HG03097 (cell line): ENCODE measurements at regions not wholly inside any gene's neighbourhood (a gene's known extent, or its start where the extent isn't known, plus 50 kb on each side); places are given as distances from the start of the nearest gene placed in this dataset.
A peak's percentile ranks its signal among the peaks of the same experiment; 100 is the strongest.

ENCODE experiments used
- ATAC-seq: cut with Tn5 transposase; IDR thresholded peaks from one replicate; pipeline ENCODE4 v1.9.1; 2021; ENCODE audit not compliant: unreplicated experiment, low FRiP score

DNA sequence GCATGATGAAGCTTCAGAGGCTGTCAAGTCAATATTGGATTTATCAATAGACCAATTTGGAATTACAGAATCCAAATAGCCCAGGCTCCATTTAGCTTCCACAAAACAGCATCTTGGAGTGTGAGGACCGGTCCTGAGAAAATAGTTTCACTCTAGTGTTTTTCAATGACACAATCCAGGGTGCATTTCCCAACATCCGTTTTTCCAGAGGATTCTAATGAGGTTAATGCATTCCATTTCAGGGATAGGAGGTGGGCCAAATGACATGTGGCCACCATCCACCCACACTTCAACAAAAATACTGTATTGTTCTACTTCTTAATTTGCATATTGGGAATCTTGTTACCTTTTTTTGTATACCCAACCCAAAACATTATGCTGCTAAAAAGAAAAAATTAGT, 229.8 kb upstream of the LDB2 start:
- no peak for ATAC-seq

DNA sequence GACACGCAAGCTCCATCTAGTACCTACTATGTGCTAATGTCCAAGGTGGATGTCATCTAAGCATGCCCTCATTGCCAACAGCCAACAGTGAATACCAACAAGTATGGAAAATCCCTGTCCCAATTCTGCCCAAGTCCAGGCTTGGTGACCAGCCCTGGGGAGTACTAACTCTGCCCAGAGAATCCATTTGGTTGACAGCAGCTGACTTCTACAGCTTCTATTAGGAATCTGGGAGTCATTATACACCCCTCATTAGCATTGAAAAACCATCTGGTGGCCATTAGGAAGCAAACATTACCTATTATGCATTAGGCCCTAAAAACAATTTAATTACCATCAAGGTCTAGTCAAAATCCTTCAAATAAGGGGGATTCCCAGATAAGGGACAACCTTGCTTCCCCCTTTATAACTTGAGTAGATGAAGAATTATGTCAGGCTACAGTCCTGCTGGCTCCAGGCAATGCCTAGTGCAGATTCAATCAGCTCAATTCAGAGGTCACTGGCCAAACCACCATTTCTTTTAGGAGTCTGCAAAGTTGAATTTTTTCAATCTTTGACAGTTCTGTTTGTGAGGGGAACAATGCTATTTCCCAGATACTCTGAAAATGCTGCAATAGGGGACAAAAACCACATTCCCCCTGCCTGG, 228.0 kb upstream of the LDB2 start:
- ATAC-seq, result no peak

DNA sequence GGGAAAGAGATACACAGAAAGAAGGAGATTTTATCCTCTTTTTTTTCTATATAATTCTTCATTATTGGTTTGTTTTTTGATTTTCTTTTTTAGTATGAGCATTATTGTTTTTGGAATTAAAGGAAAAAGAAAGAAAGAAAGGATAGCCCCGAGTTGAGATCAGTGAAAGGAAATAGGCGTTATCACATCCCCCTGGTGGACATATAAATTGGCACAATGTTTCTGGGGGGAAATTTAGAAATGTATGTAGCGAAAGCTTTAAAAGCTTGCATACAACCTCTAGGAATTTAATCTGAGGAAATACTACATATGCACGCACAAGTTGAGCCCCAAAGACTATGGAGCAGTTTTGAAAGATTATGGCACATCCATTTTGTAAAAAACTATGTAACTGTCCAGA, 226.3 kb upstream of the LDB2 start:
- no peak for ATAC-seq

DNA sequence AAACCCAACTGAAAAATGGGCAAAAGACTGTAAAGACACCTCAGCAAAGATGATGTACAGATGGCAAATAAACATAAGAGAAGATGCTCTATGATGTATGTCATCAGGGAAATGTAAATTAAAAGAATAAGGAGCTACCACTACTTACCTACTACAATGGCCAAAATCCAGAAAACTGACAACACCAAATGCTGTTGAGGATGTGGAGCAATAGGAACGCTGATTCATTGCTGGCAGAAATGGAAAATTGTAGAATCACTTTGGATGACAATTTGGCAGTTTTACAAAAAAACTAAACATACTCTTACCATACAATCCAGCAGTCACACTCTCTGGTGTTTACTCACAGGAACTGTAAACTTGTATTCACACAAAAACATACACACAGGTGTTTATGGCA, 222.3 kb upstream of the LDB2 start:
- ATAC-seq, result no peak

DNA sequence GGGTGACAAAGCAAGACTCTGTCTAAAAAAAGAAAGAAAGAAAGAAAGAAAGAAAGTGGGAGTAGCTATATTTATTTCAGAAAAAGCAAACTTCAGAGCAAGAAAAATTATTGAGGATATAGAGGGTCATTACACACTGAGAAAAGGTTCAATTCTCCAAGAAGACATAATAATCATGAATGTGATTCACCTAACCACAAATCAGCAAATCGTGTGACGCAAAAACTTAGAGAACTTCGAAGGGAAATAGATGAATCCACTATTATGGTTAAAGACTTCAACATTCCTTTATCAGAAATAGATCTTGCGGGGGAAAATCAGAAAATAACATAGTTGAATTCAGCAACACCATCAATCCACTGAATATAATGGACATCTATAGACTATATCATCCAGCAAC, 219.3 kb upstream of the LDB2 start:
- ATAC-seq, result no peak

DNA sequence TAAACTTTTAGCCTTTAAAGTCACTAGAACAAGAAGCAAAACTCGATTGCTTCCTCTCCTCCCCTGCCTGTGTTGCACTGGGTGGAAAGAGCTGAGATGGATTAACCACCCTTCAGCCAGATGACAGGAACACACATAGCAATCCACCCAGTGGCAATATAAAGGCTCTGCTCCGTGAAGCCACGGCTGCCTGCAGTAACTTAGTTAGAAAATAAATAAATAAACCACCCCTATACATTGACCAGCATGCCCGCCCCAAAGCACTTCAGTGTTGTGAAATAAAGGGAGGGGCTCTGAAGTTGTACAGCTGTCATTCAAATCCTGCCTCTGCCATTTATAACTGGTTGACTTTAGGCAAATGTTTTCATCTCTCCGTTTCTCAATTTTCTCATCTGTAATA, 217.1 kb upstream of the LDB2 start:
- no peak for ATAC-seq

DNA sequence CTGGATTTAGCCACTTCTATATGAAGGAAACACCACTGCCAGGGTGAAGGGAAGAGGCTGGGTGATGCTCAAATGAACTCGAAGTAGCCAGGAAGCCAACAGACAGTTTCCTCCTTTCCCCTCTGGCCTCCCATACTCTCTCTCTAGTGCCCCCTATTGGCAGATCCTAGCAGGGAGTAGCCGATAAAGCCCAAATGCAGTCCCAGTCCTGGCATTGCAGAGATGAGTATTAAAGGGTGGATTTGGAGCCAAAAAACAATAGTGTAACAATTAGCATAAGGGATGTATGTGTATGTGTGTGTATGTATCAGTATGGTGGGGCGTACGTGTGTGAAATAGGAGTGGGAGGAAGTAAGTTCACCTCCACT, 213.8 kb upstream of the LDB2 start:
- no peak for ATAC-seq

DNA sequence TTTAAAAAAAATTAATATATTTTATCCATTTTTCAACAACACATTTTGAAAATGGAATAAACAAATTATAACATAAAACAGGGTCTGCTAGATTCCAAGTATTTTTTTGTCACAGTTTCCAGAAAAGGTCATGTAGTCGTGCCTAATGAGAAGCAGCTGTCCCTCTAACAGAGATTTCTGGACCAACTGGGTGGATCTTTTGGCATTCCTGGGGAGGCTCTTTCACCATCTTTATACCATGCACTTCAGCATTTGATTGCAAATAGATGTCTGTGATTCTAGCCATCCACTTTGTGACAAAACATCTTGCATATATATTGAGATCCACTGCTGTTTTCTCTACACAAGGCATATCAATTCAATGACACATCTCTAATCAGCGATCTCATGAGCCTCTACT, 210.7 kb upstream of the LDB2 start:
- ATAC-seq, result no peak

DNA sequence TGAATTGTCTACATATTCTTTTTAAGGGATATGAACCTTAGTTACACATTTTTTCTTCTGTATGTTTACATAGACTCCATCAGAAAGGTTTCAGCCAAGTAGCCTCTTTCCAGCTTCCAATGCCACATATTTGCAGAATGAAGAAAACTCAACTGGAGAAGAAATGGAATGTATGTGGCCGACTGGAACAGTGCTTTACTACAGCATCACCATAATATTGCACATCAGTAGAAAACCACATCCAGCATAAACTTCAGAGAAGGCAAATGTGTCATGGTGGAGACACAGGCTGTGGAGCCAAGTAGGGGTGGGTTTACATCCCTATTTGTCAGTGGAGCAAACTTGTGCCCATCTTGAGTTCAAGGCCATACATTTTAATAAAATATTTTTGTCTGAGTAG, 204.8 kb upstream of the LDB2 start:
- no peak for ATAC-seq

DNA sequence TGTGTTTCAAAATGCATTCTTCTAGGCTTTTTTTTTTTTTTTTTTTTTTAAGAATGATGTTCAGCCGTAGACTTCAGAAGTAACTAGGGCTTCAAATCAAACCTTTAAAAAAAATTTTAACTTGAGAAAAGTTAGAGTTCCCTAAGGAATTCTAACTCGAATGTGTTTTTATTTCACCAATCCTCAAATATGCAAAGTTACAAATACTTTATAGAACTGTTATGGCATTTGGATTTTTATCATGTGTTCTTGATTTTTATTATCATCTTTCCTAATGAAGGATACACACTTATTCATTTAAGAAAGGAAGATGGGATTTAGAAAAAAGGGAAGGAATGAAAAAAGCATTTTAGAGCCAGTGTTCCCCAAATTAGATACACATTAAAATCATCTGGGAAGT, 200.6 kb upstream of the LDB2 start:
- ATAC-seq, result no peak

DNA sequence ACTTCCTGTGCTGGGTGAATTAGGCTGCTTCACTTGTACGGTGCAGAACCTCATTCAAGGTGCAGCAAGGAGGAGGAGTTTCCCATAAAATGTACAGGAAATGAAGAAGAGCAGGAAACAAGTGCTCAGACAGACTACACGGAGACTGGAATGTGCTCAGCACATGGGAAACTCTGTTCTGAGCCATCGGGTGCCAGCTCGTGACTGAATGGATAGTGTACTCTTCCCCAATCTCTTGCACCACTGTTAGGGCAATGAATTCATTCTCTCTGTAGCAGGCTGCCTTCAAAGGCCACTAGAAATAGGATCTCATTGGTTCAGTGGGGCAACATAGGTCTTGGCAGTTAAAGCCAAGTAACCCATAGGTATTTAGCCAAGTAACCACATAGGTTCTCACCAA, 200.0 kb upstream of the LDB2 start:
- no peak for ATAC-seq

DNA sequence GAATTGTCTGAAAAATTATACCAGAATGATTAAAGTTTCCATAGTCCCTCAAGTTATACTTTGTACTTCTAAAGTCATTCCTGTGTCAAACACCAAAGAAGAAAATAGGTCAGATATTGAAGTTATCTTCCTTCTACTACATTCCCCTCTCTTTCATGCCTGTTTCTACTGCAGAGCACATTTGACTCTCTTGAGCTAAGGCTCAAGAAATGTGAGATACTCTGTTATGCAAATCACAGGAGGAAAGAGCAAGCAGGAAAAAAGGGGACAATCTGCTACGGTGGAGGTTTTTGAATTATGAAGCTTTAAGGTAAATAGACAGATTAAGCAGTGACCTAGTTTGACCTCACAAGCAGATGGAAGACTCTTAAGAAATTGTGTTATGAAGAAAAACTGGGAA, 198.9 kb upstream of the LDB2 start:
- ATAC-seq, result no peak

DNA sequence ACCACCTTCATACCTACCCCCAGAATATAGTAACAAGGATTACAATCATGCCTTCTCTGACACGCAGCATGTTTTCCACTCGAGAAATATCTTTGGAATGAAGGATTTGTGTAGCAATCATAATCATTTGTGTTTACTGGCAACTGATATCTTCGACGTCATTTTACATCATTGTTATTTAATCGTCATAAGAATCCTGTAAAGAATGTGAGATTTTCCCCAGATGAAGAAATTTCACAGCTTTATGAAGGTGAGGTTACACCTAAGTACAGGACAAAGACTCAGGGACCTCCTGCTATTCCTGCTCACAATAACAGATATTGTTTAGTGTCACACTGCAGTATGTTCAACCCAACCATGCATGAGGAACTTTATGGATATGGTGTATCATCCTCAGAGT, 198.2 kb upstream of the LDB2 start:
- no peak for ATAC-seq

DNA sequence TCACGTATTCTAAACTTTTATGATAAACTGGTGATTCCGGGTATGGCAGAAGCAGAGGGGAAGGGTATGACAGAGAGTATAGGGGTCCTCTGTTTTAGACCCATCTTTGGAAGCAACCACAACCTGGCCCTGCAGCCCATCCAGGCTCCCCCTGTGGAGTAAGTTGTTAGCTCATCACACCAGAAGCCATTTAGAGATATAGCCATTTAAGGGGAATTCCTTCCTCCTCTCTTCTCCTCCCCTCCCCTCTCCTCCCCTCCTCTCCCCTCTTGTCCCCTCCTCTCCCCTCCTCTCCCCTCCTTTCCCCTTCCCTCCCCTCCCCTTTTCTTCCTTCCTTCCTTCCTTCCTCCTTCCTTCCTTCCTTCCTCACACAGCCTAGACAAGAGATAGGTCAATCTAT, 197.3 kb upstream of the LDB2 start:
- ATAC-seq, result no peak

DNA sequence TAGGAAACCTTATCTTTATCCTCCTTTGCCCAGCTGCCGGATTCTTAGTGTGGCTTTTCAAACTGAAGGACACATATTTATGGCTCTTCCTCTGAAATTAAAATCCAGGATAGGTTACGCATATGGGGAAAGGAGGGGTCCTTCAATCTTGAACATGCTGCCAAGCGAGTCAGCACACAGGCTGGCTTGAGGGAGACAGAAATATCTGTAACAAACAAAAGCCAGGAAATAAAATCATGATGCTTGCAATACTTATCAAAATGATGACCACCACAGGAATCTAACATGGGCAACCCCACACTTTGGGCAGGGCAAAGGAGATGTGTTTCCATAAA, 196.4 kb upstream of the LDB2 start:
- ATAC-seq, result no peak

DNA sequence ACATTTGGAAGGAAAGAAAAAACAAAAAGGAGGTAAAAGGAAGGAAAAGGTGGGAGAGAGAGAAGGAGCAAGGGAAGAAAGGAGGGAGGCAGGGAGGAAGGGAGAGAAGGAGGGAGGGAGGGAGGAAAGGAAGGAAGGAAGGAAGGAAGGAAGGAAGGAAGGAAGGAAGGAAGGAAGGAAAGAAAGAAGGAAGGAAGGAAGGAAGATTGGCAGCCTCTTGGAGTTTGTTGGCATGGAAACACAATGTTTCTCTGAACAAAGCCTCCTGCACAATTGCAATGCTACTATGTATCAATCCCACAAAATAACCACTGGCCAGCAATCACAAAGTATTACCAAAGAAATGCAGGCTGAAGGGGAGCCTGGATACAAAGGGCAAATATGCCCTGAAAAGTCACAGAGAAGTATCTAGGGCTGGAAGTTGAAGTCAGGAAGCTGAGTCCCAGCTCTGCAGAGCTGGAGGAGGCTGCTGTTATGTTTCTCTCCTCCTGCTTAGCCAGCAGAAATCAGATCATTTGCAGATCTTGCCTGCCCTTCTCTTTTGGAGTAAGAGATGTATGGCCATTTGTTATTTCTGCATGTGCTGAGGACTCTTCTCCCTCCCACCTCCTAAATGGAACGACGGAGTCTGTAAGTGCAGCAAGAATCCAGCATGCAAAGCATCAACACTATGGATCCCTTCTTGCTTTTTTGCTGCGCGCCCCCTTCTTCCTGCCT, 195.9 kb upstream of the LDB2 start:
- no peak for ATAC-seq

DNA sequence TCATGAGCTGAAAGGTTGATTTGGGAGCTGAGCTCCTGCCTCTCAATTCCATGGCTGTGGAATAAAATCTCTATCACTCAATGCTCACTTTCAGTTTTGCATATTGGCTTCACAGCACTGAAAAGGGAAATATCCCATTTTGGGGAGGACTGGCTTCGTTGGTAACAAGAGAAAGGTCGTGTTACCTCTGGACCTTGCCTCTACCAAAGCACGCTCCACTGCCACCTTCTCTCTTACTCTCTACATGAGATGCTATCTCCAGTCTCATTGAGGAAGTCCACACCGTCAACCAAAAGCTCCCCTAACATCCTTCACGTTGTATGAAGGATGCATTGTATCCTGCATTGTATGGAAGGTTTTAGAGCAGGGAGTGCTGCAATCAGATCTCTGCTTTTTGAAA, 195.0 kb upstream of the LDB2 start:
- ATAC-seq, result no peak

DNA sequence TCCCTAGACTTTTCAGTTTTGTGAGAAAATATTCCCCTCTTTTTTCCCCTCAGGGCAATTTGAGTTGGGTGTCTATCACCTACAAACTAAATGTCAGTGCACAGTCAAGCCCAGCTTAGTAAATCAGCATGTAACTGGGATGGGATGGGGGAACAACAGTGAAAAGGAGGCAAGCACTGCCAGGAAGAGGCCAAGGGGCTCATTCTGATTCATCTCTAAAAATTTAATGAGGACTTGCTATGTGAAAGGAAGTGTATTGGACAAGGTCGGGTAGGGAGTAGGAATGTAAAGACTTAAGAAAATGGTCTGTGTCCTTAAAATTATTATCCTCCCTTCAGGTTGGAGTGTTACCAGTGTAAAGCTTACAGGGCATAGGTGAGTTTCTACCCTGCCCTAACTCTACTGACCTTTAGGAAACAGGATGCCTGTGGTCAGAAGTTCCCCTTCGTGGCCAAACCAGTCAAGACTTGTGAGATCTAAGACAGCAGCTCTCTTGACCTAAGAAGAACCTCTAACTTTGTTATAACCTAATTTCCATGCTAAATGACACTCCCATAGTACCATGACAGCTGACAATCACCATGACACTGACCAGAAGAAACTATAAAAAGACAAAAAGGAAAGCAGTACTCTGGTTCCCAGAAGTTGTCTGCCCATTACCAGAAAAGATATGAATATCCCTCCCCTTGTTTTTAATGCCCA, 194.4 kb upstream of the LDB2 start:
- peak; percentile 80 for ATAC-seq

DNA sequence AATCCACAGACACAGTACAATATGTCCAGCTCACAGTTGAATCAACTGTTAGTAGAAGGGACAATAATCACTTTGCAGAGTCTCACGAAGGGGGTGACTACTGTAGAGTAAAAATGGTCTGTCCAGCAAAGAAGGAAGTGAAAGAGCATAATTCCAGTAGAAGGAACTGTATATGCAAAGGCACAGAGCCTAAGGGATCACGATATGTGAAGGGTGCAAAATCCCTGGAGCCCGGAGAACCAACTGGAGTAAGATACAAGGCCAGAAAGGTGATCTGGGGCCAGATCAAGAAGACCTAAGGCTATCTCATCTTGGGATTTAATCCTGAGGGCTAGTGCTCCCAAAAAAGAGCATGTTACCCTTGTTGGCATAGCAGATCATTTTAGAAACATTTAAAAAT, 192.7 kb upstream of the LDB2 start:
- no peak for ATAC-seq

DNA sequence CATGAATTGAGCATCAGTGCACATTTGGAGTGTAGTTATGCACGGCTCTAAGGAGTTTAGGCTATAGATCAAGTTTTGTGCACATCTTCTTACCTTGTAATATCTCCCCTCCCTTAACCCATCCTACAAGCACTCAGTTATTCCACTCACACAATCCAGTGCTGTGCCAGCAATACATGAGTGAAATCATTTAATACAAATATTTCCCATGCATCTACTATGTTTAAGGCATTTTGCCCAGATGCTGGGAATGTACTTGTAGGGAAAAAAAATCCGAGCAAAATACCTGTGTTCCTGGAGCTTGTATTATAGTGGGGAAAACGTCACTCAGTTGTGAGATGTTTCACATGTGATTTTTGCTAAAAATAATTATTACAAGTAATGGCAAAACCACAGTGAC, 191.6 kb upstream of the LDB2 start:
- no peak for ATAC-seq

DNA sequence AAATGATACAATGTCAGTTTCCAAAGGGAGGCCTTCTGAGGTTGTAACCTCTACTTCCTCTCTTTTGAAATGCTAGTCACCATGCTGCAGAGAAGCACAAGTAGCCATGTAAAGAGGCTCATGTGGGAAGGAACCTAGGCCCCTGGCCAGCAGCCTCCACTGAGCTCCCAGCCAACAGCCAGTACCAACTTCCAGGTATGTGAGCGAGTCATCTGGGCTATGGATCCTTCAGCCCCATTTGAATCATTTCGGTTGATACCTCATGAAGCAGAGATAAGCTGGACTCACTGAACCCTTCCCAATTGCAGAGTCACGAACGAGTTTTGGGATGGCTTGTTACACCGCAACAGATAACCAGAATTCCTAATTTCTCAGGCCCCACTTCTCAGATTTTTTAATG, 187.0 kb upstream of the LDB2 start:
- no peak for ATAC-seq

DNA sequence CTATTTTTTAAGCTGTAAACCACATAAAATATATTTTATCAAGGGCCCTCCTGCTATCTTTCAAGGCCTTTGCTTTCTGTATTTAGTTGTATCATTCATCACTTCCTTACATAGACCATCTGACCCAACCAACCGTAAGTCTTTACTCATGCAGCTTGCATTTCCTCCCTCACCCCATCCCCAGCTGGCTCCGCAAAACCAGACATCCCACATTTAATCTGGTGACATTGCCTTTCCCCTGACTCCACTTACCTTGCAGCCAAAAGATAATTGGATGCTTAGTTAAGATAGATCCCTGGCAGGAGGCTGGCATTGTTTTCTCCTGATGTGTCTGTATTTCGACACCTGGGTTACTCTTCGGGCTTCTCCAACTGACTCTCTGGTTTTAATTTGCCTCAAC, 183.7 kb upstream of the LDB2 start:
- no peak for ATAC-seq
